Breast epithelium (tissue), 3 donors: ENCODE measurements at regions not wholly inside any gene's neighbourhood (a gene's known extent, or its start where the extent isn't known, plus 50 kb on each side); places are given as distances from the start of the nearest gene placed in this dataset.

Source experiments
- POLR2A ChIP-seq: fragments of 450-650 bp; IDR thresholded peaks from one replicate; pipeline ENCODE4 v1.6.1; 2016; ENCODE audit warnings: antibody characterized with exemption, mild to moderate bottlenecking, moderate library complexity
- POLR2AphosphoS5 ChIP-seq, 3 donors: sonication (generic); formaldehyde crosslinking; IDR thresholded peaks; one replicate each; pipeline ENCODE4 v1.6.1; 2017; ENCODE audit warnings: antibody characterized with exemption in 3 of 3
- TF ChIP-seq, protein P1 (sequence below), 3 donors: fragments of 450-650 bp; IDR thresholded peaks; one replicate each; pipeline ENCODE4 v1.5.1; 2016 to 2017; ENCODE audit warnings: antibody characterized with exemption in 3 of 3, mild to moderate bottlenecking in 3 of 3, moderate library complexity in 3 of 3

DNA sequence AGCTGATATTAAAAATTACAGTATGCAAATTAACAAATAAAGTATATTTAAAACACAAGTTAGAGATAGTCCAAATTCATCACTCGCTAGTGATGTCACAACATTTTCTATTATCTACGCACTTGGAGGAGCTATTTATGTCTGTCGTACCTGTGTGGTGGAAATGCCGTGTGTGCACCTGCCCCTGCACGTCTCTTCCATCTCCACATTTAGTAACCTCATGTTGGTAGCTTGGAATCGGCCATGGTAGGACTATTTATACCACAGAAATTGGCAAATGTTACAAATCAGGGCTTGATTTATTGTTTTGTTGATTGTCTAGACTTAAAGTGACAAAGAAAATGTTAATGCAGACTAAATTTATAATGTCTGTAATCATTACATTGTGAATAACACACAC lies 62.6 kb upstream of the NTF3 start:
- TF ChIP-seq POLR2AphosphoS5 (IDR thresholded peaks at IDR 0.05) (no peak), POLR2A (no peak)
- TF ChIP-seq, protein P1, sequence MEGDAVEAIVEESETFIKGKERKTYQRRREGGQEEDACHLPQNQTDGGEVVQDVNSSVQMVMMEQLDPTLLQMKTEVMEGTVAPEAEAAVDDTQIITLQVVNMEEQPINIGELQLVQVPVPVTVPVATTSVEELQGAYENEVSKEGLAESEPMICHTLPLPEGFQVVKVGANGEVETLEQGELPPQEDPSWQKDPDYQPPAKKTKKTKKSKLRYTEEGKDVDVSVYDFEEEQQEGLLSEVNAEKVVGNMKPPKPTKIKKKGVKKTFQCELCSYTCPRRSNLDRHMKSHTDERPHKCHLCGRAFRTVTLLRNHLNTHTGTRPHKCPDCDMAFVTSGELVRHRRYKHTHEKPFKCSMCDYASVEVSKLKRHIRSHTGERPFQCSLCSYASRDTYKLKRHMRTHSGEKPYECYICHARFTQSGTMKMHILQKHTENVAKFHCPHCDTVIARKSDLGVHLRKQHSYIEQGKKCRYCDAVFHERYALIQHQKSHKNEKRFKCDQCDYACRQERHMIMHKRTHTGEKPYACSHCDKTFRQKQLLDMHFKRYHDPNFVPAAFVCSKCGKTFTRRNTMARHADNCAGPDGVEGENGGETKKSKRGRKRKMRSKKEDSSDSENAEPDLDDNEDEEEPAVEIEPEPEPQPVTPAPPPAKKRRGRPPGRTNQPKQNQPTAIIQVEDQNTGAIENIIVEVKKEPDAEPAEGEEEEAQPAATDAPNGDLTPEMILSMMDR (IDR thresholded peaks at IDR 0.05) = no peak
